Left lung (tissue), 4 donors: ENCODE measurements at regions not wholly inside any gene's neighbourhood (a gene's known extent, or its start where the extent isn't known, plus 50 kb on each side); places are given as distances from the start of the nearest gene placed in this dataset.

Experiments
- ATAC-seq: fragments of 200-7000 bp; cut with Tn5 transposase; one replicate; pipeline ENCODE4 v1.9.1; 2020; ENCODE audit warnings: moderate library complexity
- DNase-seq, 4 donors: peaks; one replicate each; pipeline ENCODE4 v3.0.0-alpha.2; 2013 to 2020
- H3K27ac ChIP-seq, 2 donors: fragments of 200-600 bp; sonication (generic) in 1 of 2; one replicate each; pipeline versions ENCODE4 v1.5.0 to v1.8.0; 2020 to 2021
- H3K27me3 ChIP-seq, 2 donors: fragments of 200-600 bp; sonication (generic) in 1 of 2; one replicate each; pipeline versions ENCODE4 v1.5.0 to v1.8.0; 2020 to 2021
- H3K36me3 ChIP-seq, 2 donors: fragments of 200-600 bp; sonication (generic) in 1 of 2; one replicate each; pipeline versions ENCODE4 v1.5.0 to v1.8.0; 2020 to 2021
- H3K4me1 ChIP-seq, 2 donors: fragments of 200-600 bp; one replicate each; pipeline ENCODE4 v1.8.0; 2021
- H3K4me3 ChIP-seq, 2 donors: fragments of 200-600 bp; sonication (generic) in 1 of 2; one replicate each; pipeline versions ENCODE4 v1.5.0 to v1.8.0; 2020 to 2021; ENCODE audit warnings: mild to moderate bottlenecking in 1 of 2
- H3K9me3 ChIP-seq, 2 donors: fragments of 200-600 bp; sonication (generic) in 1 of 2; one replicate each; pipeline versions ENCODE4 v1.5.0 to v1.8.0; 2020 to 2021
- intact Hi-C, 2 donors: fragments of 100-400 bp; cut with DNase I; formaldehyde crosslinking; loops; one replicate each; pipeline versions ENCODE4 v1.11.2 to v1.14.2; 2022
- TF ChIP-seq, protein P1 (sequence below), 2 donors: fragments of 200-600 bp; sonication (generic) in 1 of 2; IDR thresholded peaks; one replicate each; pipeline versions ENCODE4 v1.5.0 to v1.8.0; 2021; ENCODE audit warnings: antibody characterized with exemption in 2 of 2
- donor health status: DM: no; HTN: yes; CAD: no.
- donor health status: DM: no; HTN: no; CAD: no.

DNA sequence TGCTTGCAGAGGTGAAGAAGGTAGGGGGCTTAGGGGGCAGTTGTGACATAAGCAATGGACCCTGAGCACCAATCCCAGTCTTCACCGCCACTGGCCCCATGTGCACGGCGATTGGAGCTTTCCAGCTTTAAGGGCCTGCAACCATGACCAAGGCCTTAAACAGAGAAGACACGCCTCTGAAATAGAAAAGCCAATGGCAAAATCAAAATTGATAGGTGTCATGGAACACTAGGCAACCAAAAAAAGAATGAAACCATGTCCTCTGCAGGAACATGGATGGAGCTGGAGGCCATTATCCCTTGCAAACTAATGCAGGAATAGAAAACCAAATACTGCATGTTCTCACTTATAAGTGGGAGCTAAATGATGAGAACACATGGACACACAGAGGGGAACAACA is 146.3 kb downstream of the SCARB1 start:
- H3K27ac ChIP-seq: peak overlapping the region; percentile 63 to 76
- peaks cover 17 to 84% of the 10 kb centered on the region in 2 donors for H3K4me1 ChIP-seq
- intact Hi-C loops: no loop called here
- no peak overlapping the region for H3K4me3 ChIP-seq
- TF ChIP-seq, protein P1, sequence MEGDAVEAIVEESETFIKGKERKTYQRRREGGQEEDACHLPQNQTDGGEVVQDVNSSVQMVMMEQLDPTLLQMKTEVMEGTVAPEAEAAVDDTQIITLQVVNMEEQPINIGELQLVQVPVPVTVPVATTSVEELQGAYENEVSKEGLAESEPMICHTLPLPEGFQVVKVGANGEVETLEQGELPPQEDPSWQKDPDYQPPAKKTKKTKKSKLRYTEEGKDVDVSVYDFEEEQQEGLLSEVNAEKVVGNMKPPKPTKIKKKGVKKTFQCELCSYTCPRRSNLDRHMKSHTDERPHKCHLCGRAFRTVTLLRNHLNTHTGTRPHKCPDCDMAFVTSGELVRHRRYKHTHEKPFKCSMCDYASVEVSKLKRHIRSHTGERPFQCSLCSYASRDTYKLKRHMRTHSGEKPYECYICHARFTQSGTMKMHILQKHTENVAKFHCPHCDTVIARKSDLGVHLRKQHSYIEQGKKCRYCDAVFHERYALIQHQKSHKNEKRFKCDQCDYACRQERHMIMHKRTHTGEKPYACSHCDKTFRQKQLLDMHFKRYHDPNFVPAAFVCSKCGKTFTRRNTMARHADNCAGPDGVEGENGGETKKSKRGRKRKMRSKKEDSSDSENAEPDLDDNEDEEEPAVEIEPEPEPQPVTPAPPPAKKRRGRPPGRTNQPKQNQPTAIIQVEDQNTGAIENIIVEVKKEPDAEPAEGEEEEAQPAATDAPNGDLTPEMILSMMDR (IDR thresholded peaks at IDR 0.05): no peak
- H3K27me3 ChIP-seq: no peaks in the 10 kb centered on the region
- DNase-seq (no peak), ATAC-seq (no peak)
- no peaks in the 10 kb centered on the region for H3K9me3 ChIP-seq
- no peaks in the 10 kb centered on the region for H3K36me3 ChIP-seq

DNA sequence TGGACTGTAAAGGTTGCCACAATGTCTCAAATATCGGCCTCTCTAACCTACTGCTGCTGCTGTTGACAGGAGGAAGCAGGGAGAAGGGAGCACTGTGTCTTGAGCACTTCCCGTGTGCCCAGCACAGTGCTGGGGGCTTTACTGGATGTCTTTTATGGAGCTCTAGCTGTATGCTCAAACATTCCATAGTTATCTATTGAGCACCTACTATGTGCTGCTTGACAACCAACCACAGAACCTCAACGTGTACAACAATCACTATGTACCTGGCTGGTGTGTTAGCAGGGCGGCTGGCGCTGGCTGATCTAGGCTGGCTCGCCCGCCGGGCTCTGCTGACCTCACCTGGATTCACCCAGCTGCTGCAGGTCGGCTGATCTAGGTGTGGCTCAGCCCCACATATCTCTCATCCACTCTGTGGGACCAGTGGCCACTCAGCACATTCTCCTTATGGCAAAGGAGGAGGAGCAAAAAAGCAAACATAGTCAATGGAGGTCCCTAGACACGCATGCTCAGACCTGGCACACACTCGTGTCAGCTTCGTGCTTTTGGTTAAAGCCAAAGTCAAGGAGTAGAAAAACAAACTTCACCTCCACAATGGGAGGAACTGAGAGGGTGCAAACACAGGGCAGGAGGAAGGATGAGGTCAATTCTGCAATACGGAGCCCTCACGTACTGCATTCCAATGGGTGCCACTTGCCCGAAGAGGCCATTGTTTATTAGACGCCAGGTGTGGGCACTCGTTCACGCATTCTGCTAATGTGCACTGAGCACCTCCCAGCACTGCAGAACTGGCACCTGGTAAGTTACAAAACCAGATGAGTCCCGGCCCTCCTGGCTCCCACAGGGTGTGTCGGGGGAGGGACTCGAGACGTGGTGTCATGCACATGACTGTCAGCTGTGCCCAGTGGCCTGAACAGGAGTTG is 147.2 kb downstream of the SCARB1 start:
- intact Hi-C loops: no loop called here
- H3K27me3 ChIP-seq: no peaks in the 10 kb centered on the region
- peak; percentile 86 for ATAC-seq
- no peak overlapping the region for H3K4me3 ChIP-seq
- DNase-seq: peak in 3 of 4 donors; percentile 79 to 88 (median 87)
- peaks cover 17 to 76% of the 10 kb centered on the region in 2 donors for H3K4me1 ChIP-seq
- H3K9me3 ChIP-seq: no peaks in the 10 kb centered on the region
- TF ChIP-seq, protein P1 (IDR thresholded peaks at IDR 0.05): no peak
- H3K36me3 ChIP-seq: no peaks in the 10 kb centered on the region
- H3K27ac ChIP-seq: peak overlapping the region; percentile 63 to 76

- no peak for DNase-seq
- no peaks in the 10 kb centered on the region for H3K9me3 ChIP-seq
- peaks cover 9 to 68% of the 10 kb centered on the region in 2 donors for H3K4me1 ChIP-seq
- H3K27me3 ChIP-seq: no peaks in the 10 kb centered on the region
- H3K27ac ChIP-seq: peak overlapping the region; percentile 63 to 65
- ATAC-seq: peak; percentile 1
- intact Hi-C loops: no loop called here
- TF ChIP-seq, protein P1 (IDR thresholded peaks at IDR 0.05): no peak
- no peak overlapping the region for H3K4me3 ChIP-seq
- no peaks in the 10 kb centered on the region for H3K36me3 ChIP-seq
Measured at GRCh38 chr12:124715121-124715990, 147.9 kb upstream of the NCOR2 start.

- H3K4me1 ChIP-seq: peaks cover 8 to 58% of the 10 kb centered on the region in 2 donors
- no peaks in the 10 kb centered on the region for H3K36me3 ChIP-seq
- no peaks in the 10 kb centered on the region for H3K9me3 ChIP-seq
- ATAC-seq: peak; percentile 22
- TF ChIP-seq, protein P1 (IDR thresholded peaks at IDR 0.05): no peak
- H3K27ac ChIP-seq: peak overlapping the region; percentile 80 to 92
- DNase-seq: peak in 1 of 4 donors; percentile 75
- H3K27me3 ChIP-seq: no peaks in the 10 kb centered on the region
- intact Hi-C loops: no loop called here
- no peak overlapping the region for H3K4me3 ChIP-seq
Measured at GRCh38 chr12:124713436-124714082, 146.1 kb upstream of the NCOR2 start.
